Tibial nerve (tissue), 4 donors: ENCODE measurements at regions not wholly inside any gene's neighbourhood (a gene's known extent, or its start where the extent isn't known, plus 50 kb on each side); places are given as distances from the start of the nearest gene placed in this dataset.
"Not testable (repeated sequence)": the region's sequence is repeated elsewhere in the genome, so short reads cannot be mapped to it uniquely, and the experiment has no call there.

Experiments
- DNase-seq, 2 donors: peaks; one replicate each; pipeline ENCODE4 v3.0.0-alpha.2; 2019; ENCODE audit warnings: low spot score in 2 of 2
- H3K27ac ChIP-seq, 4 donors: fragments of 200-600 bp; sonication (generic) in 3 of 4; one replicate each; pipeline ENCODE4 v1.5.1; 2017 to 2019; ENCODE audit warnings: mild to moderate bottlenecking in 1 of 4
- H3K27me3 ChIP-seq, 2 donors: fragments of 200-600 bp; sonication (generic) in 1 of 2; one replicate each; pipeline versions ENCODE4 v1.5.1 to v1.6.0; 2017 to 2019
- H3K36me3 ChIP-seq, 3 donors: fragments of 200-600 bp; sonication (generic); one replicate each; pipeline ENCODE4 v1.5.1; 2018 to 2019
- H3K4me1 ChIP-seq, 4 donors: fragments of 200-600 bp; sonication (generic) in 3 of 4; one replicate each; pipeline ENCODE4 v1.5.1; 2017 to 2019
- H3K4me3 ChIP-seq, 4 donors: fragments of 200-600 bp; sonication (generic) in 3 of 4; one replicate each; pipeline ENCODE4 v1.5.1; 2017 to 2019; ENCODE audit warnings: mild to moderate bottlenecking in 1 of 4, moderate library complexity in 1 of 4
- H3K9me3 ChIP-seq, 4 donors: fragments of 200-600 bp; sonication (generic) in 3 of 4; one replicate each; pipeline ENCODE4 v1.5.1; 2017 to 2019
- CTCF ChIP-seq, 5 experiments: fragments of 200-600 bp in 3 of 5; fragments of 450-650 bp in 2 of 5; sonication (generic) in 3 of 5; IDR thresholded peaks; one replicate each; pipeline ENCODE4 v1.5.1; 2016 to 2019; ENCODE audit warnings: antibody characterized with exemption in 5 of 5, mild to moderate bottlenecking in 3 of 5, moderate library complexity in 2 of 5
- EP300 ChIP-seq, 2 donors: sonication (generic); formaldehyde crosslinking; IDR thresholded peaks; one replicate each; pipeline ENCODE4 v1.6.1; 2017; ENCODE audit warnings: antibody characterized with exemption in 2 of 2, mild to moderate bottlenecking in 1 of 2
- POLR2A ChIP-seq, 2 donors: fragments of 450-650 bp; IDR thresholded peaks; one replicate each; pipeline ENCODE4 v1.6.1; 2017; ENCODE audit warnings: antibody characterized with exemption in 2 of 2, mild to moderate bottlenecking in 2 of 2, moderate library complexity in 2 of 2
- WGBS, 2 donors: methylation state at CpG; one replicate each; pipeline ENCODE4 v1.1.5; 2018; 5-methylcytosine and 5-hydroxymethylcytosine counted together

- H3K9me3 ChIP-seq, result no peaks in the 10 kb centered on the region
- 71 to 90% methylated on average over 1 of the region's 1 CpG for WGBS, 2 donors
- TF ChIP-seq POLR2A (IDR thresholded peaks at IDR 0.05) (no peak), EP300 (IDR thresholded peaks at IDR 0.05) (no peak), CTCF (IDR thresholded peaks at IDR 0.05) (no peak)
- no peak for DNase-seq
- no peaks in the 10 kb centered on the region for H3K36me3 ChIP-seq
- no peaks in the 10 kb centered on the region for H3K4me1 ChIP-seq
- no peak overlapping the region for H3K27ac ChIP-seq
- no peak overlapping the region for H3K4me3 ChIP-seq
- no peaks in the 10 kb centered on the region for H3K27me3 ChIP-seq
Observed at GRCh38 chr13:37475966-37476365, 122.6 kb downstream of the POSTN start.

- no peak overlapping the region for H3K27ac ChIP-seq
- no peaks in the 10 kb centered on the region for H3K36me3 ChIP-seq
- TF ChIP-seq CTCF (IDR thresholded peaks at IDR 0.05) (no peak), EP300 (IDR thresholded peaks at IDR 0.05) (no peak), POLR2A (IDR thresholded peaks at IDR 0.05) (no peak)
- no peaks in the 10 kb centered on the region for H3K4me1 ChIP-seq
- H3K9me3 ChIP-seq, result no peaks in the 10 kb centered on the region
- 58 to 70% methylated on average over 2 of the region's 2 CpGs for WGBS, 2 donors
- H3K4me3 ChIP-seq, result no peak overlapping the region
- DNase-seq, result no peak
- no peaks in the 10 kb centered on the region for H3K27me3 ChIP-seq
Observed at GRCh38 chr13:37475151-37475550, 123.4 kb downstream of the POSTN start.

- Histone ChIP-seq H3K4me1 (no peaks in the 10 kb centered on the region), H3K4me3 (no peak overlapping the region), H3K9me3 (no peaks in the 10 kb centered on the region), H3K27me3 (no peaks in the 10 kb centered on the region), H3K27ac (no peak overlapping the region), H3K36me3 (no peaks in the 10 kb centered on the region)
- WGBS, 2 donors, result 87 to 91% methylated on average over 5 of the region's 5 CpGs
- no peak for DNase-seq
- TF ChIP-seq POLR2A (IDR thresholded peaks at IDR 0.05) (no peak), EP300 (IDR thresholded peaks at IDR 0.05) (no peak), CTCF (IDR thresholded peaks at IDR 0.05) (no peak)
Observed at GRCh38 chr13:37473035-37473434, 125.5 kb downstream of the POSTN start.

- not testable (repeated sequence) for H3K4me3 ChIP-seq, H3K27me3 ChIP-seq, H3K9me3 ChIP-seq, DNase-seq, H3K4me1 ChIP-seq, H3K36me3 ChIP-seq, H3K27ac ChIP-seq
- 94 to 99% methylated on average over 4 of the region's 4 CpGs for WGBS, 2 donors
Observed at GRCh38 chr13:37472266-37472665, 126.3 kb downstream of the POSTN start.

GRCh38 chr13:37460166-37460565 is 138.4 kb downstream of the POSTN start:
- no peaks in the 10 kb centered on the region for H3K4me1 ChIP-seq
- peaks cover 0 to 2% (median 0%) of the 10 kb centered on the region in 4 donors for H3K9me3 ChIP-seq
- no peak for TF ChIP-seq POLR2A (IDR thresholded peaks at IDR 0.05)
- TF ChIP-seq EP300 (IDR thresholded peaks at IDR 0.05), result no peak
- TF ChIP-seq CTCF (IDR thresholded peaks at IDR 0.05), result no peak
- H3K36me3 ChIP-seq, result no peaks in the 10 kb centered on the region
- no peak overlapping the region for H3K27ac ChIP-seq
- no peak overlapping the region for H3K4me3 ChIP-seq
- H3K27me3 ChIP-seq, result no peaks in the 10 kb centered on the region
- no peak for DNase-seq

- H3K4me3 ChIP-seq, result no peak overlapping the region
- no peaks in the 10 kb centered on the region for H3K36me3 ChIP-seq
- 75 to 80% methylated on average over 4 of the region's 4 CpGs for WGBS, 2 donors
- TF ChIP-seq POLR2A (IDR thresholded peaks at IDR 0.05), result no peak
- TF ChIP-seq EP300 (IDR thresholded peaks at IDR 0.05), result no peak
- no peak for TF ChIP-seq CTCF (IDR thresholded peaks at IDR 0.05)
- no peaks in the 10 kb centered on the region for H3K4me1 ChIP-seq
- peaks cover 0 to 3% (median 0%) of the 10 kb centered on the region in 4 donors for H3K9me3 ChIP-seq
- H3K27ac ChIP-seq, result no peak overlapping the region
- no peak for DNase-seq
- no peaks in the 10 kb centered on the region for H3K27me3 ChIP-seq
Observed at GRCh38 chr13:37457612-37458011, 141.0 kb downstream of the POSTN start.
